ENCODE measurements at regions not wholly inside any gene's neighbourhood (a gene's known extent, or its start where the extent isn't known, plus 50 kb on each side); places are given as distances from the start of the nearest gene placed in this dataset.

DNA sequence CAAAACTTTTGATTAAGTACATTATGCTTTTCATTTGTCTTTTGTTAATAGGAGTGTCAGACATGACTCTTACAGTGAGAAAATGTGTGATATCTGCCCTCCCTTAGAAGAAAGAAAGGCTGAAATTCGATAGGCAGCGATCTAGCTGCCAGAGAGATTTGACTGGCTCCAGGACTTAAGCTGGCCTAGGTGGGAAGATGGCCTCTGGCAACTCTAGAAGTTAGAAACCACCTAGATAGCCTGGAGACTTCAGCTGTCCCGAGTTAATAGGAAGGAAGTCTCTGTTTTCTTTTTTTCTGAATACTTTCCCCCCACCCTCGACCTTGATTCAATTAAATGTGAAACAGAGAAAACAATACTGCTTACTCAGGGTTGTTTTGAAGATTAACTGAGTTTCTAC, 1194.7 kb upstream of the CRIM1 start:
- TF ChIP-seq GABPA (IDR thresholded peaks at IDR 0.05 in 1 of 2, conservative IDR thresholded peaks at IDR 0.05 in 1 of 2) (no peak), SP1 (IDR thresholded peaks at IDR 0.05) (no peak), HNF4A (conservative IDR thresholded peaks at IDR 0.05) (no peak), RXRA (IDR thresholded peaks at IDR 0.05) (no peak), NR2F2 (IDR thresholded peaks at IDR 0.05) (no peak), HNF4G (IDR thresholded peaks at IDR 0.05) (no peak), RAD21 (IDR thresholded peaks at IDR 0.05) (no peak), JUND (IDR thresholded peaks at IDR 0.05) (no peak), YY1 (IDR thresholded peaks at IDR 0.05) (no peak), MAX (IDR thresholded peaks at IDR 0.05) (no peak), ATF3 (IDR thresholded peaks at IDR 0.05) (no peak), FOXA2 (IDR thresholded peaks at IDR 0.05) (no peak)
- TF ChIP-seq, protein P1, sequence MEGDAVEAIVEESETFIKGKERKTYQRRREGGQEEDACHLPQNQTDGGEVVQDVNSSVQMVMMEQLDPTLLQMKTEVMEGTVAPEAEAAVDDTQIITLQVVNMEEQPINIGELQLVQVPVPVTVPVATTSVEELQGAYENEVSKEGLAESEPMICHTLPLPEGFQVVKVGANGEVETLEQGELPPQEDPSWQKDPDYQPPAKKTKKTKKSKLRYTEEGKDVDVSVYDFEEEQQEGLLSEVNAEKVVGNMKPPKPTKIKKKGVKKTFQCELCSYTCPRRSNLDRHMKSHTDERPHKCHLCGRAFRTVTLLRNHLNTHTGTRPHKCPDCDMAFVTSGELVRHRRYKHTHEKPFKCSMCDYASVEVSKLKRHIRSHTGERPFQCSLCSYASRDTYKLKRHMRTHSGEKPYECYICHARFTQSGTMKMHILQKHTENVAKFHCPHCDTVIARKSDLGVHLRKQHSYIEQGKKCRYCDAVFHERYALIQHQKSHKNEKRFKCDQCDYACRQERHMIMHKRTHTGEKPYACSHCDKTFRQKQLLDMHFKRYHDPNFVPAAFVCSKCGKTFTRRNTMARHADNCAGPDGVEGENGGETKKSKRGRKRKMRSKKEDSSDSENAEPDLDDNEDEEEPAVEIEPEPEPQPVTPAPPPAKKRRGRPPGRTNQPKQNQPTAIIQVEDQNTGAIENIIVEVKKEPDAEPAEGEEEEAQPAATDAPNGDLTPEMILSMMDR (IDR thresholded peaks at IDR 0.05; ENCODE audit: low read depth, low read length, missing input control): no peak
- TF ChIP-seq, protein P2, sequence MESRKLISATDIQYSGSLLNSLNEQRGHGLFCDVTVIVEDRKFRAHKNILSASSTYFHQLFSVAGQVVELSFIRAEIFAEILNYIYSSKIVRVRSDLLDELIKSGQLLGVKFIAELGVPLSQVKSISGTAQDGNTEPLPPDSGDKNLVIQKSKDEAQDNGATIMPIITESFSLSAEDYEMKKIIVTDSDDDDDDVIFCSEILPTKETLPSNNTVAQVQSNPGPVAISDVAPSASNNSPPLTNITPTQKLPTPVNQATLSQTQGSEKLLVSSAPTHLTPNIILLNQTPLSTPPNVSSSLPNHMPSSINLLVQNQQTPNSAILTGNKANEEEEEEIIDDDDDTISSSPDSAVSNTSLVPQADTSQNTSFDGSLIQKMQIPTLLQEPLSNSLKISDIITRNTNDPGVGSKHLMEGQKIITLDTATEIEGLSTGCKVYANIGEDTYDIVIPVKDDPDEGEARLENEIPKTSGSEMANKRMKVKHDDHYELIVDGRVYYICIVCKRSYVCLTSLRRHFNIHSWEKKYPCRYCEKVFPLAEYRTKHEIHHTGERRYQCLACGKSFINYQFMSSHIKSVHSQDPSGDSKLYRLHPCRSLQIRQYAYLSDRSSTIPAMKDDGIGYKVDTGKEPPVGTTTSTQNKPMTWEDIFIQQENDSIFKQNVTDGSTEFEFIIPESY (IDR thresholded peaks at IDR 0.05): no peak
- no peaks in the 10 kb centered on the region for H3K9me3 ChIP-seq (ENCODE audit: control insufficient read depth in 4 of 4, low read length in 3 of 4)
- H3K27me3 ChIP-seq (ENCODE audit: control insufficient read depth in 4 of 4, insufficient read depth in 4 of 4, low read length in 3 of 4): peaks cover 0 to 2% (median 0%) of the 10 kb centered on the region in 4 donors
- no peak for DNase-seq (ENCODE audit: low spot score)
- no peak overlapping the region for H3K27ac ChIP-seq (ENCODE audit: low read depth in 1 of 2, low read length in 2 of 2)
- H3K4me1 ChIP-seq (ENCODE audit: control insufficient read depth in 4 of 4, insufficient read depth in 4 of 4, low read length in 3 of 4): no peaks in the 10 kb centered on the region
- H3K36me3 ChIP-seq (ENCODE audit: control insufficient read depth in 4 of 4, insufficient read depth in 3 of 4, low read depth in 1 of 4, low read length in 3 of 4): no peaks in the 10 kb centered on the region
- WGBS: 49% methylated on average over 4 of the region's 4 CpGs
- H3K4me3 ChIP-seq (ENCODE audit: low read depth in 1 of 3, low read length in 3 of 3): no peak overlapping the region
- no peak overlapping the region for H3K9ac ChIP-seq (ENCODE audit: low read depth in 1 of 2, low read length in 2 of 2)

GRCh38 chr2:35125871-35126270, 1229.7 kb upstream of the CRIM1 start:
- H3K27me3 ChIP-seq (ENCODE audit: control insufficient read depth in 4 of 4, insufficient read depth in 4 of 4, low read length in 3 of 4): no peaks in the 10 kb centered on the region
- TF ChIP-seq, protein P3, sequence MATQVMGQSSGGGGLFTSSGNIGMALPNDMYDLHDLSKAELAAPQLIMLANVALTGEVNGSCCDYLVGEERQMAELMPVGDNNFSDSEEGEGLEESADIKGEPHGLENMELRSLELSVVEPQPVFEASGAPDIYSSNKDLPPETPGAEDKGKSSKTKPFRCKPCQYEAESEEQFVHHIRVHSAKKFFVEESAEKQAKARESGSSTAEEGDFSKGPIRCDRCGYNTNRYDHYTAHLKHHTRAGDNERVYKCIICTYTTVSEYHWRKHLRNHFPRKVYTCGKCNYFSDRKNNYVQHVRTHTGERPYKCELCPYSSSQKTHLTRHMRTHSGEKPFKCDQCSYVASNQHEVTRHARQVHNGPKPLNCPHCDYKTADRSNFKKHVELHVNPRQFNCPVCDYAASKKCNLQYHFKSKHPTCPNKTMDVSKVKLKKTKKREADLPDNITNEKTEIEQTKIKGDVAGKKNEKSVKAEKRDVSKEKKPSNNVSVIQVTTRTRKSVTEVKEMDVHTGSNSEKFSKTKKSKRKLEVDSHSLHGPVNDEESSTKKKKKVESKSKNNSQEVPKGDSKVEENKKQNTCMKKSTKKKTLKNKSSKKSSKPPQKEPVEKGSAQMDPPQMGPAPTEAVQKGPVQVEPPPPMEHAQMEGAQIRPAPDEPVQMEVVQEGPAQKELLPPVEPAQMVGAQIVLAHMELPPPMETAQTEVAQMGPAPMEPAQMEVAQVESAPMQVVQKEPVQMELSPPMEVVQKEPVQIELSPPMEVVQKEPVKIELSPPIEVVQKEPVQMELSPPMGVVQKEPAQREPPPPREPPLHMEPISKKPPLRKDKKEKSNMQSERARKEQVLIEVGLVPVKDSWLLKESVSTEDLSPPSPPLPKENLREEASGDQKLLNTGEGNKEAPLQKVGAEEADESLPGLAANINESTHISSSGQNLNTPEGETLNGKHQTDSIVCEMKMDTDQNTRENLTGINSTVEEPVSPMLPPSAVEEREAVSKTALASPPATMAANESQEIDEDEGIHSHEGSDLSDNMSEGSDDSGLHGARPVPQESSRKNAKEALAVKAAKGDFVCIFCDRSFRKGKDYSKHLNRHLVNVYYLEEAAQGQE (IDR thresholded peaks at IDR 0.05): no peak
- no peak for TF ChIP-seq MAX (IDR thresholded peaks at IDR 0.05)
- no peak for TF ChIP-seq RAD21 (IDR thresholded peaks at IDR 0.05)
- TF ChIP-seq HNF4G (IDR thresholded peaks at IDR 0.05): no peak
- TF ChIP-seq RXRA (IDR thresholded peaks at IDR 0.05): no peak
- no peak for TF ChIP-seq ATF3 (IDR thresholded peaks at IDR 0.05)
- TF ChIP-seq FOXA1 (IDR thresholded peaks at IDR 0.05): no peak
- no peak for TF ChIP-seq NR2F2 (IDR thresholded peaks at IDR 0.05)
- TF ChIP-seq HNF4A (conservative IDR thresholded peaks at IDR 0.05): no peak
- WGBS: 80% methylated on average over 1 of the region's 1 CpG
- no peak overlapping the region for H3K9ac ChIP-seq (ENCODE audit: low read depth in 1 of 2, low read length in 2 of 2)
- H3K36me3 ChIP-seq (ENCODE audit: control insufficient read depth in 4 of 4, insufficient read depth in 3 of 4, low read depth in 1 of 4, low read length in 3 of 4): no peaks in the 10 kb centered on the region
- no peak for DNase-seq (ENCODE audit: low spot score)
- H3K9me3 ChIP-seq (ENCODE audit: control insufficient read depth in 4 of 4, low read length in 3 of 4): peaks cover 0 to 3% (median 0%) of the 10 kb centered on the region in 4 donors
- H3K4me1 ChIP-seq (ENCODE audit: control insufficient read depth in 4 of 4, insufficient read depth in 4 of 4, low read length in 3 of 4): no peaks in the 10 kb centered on the region
- H3K4me3 ChIP-seq (ENCODE audit: low read depth in 1 of 3, low read length in 3 of 3): no peak overlapping the region
- H3K27ac ChIP-seq (ENCODE audit: low read depth in 1 of 2, low read length in 2 of 2): no peak overlapping the region
